Hematopoietic multipotent progenitor cell treated with erythropoietin and hydrocortisone succinate and interleukin-3 and kit ligand, for 4 days (in vitro differentiated cells): ENCODE measurements at regions not wholly inside any gene's neighbourhood (a gene's known extent, or its start where the extent isn't known, plus 50 kb on each side); places are given as distances from the start of the nearest gene placed in this dataset.
"Not testable (repeated sequence)": the region's sequence is repeated elsewhere in the genome, so short reads cannot be mapped to it uniquely, and the experiment has no call there.

Experiments used
- DNase-seq: peaks from one replicate; pipeline ENCODE4 v3.0.0-alpha.2; 2015

- DNase-seq: no peak
Measured at GRCh38 chr5:116912221-116912620, 337.6 kb upstream of the SEMA6A start.

DNA sequence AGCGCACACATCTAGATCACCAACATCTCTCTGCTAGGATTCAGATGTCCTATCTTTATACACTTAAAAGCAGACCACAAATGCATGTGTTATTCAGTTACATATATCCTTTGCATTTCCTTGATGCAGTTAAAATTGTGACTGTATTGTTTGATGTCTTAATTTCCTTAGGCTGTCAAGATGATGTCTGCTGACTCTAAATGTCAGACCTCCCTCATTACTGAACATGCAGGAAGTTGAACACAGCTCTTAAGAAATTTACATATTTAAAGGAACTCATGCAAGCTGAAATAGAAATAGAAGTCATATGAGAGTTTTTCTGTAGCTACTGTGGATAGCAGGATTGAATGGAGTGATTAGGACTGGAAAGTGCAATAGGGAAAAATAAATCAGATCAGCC, 336.5 kb upstream of the SEMA6A start:
- no peak for DNase-seq

GRCh38 chr5:116908537-116908936, 333.9 kb upstream of the SEMA6A start:
- DNase-seq: no peak

GRCh38 chr5:116905885-116906284, 331.3 kb upstream of the SEMA6A start:
- no peak for DNase-seq

DNA sequence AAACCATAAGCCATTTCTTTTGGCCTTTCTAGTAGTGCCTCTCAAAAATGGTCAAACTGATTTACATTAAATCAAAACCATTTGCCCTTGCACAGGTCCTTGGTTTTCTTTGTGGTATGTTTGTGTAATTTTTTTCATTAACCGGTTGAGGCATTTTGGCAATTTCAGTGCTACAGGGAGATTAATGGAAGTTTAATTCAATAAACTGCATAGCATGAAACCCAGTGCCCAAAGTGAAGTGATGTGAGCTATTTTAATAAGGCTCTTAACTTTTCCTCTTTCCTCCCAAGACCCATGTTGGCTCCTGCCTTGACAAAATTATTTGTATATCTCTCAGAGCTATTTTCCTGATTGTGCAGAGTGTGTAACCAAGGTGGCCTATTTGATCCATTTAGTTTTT, 326.2 kb upstream of the SEMA6A start:
- no peak for DNase-seq

GRCh38 chr5:116898917-116899316, 324.3 kb upstream of the SEMA6A start:
- DNase-seq: no peak

- DNase-seq: no peak
Measured at GRCh38 chr5:116897291-116897690, 322.7 kb upstream of the SEMA6A start.

DNA sequence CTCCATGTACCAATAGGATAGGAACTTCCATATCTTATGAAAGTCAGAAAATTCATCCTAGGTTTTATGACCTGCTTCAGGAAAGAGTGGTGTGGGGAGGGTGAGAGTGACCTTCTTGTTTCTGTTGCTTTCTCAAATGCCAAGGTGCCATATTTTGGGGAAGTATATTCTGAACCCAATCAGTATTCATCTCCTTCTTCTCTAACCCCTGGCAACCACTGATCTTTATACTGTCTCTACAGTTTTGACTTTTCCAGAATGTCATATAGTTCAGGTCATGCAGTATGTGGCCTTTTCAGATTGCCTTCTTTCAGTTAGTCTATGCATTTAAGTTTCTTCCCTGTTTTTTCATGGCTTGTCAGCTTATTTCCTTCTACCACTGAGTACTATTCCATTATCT, 321.4 kb upstream of the SEMA6A start:
- DNase-seq: no peak

- no peak for DNase-seq
Measured at GRCh38 chr5:116892993-116893392, 318.4 kb upstream of the SEMA6A start.

DNA sequence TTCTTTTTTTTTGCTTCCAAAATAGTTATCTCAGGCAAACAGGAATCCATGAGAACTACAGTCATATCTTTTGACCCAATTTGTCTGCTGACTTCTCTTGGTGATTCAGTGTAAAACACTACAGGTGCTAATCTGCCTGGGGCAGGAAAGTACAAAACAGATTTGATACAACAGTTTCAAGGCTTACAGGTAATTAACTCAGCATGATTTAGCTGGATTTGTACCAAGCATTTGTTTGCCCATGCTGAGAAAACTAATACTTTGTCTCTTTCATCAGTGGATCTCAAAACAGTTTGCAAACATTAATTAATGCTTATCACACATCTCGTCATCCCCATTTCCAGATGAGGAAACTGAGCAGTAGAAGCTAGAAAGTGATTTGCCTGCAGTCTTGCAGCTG, 312.5 kb upstream of the SEMA6A start:
- DNase-seq: no peak

GRCh38 chr5:116885825-116886224, 311.2 kb upstream of the SEMA6A start:
- no peak for DNase-seq

DNA sequence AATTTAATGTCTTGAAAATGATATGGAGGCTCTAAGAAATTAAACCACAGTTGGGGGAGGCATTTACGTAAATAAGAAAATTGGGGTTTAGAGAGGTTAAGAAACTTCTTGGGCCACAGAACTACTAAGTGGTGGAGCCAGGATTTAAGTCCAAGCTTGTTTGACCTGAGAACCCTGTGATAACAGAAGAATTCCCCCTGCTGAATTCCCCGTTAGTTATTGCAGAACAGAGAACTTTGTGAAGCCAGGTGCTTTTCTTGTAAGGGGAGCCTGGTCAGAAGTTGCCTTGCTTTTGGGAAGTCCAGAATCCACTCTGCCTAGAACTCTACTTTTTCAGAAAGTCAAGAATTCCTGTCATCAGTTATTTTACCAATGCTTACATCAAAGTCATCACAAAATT, 309.3 kb upstream of the SEMA6A start:
- DNase-seq: no peak

GRCh38 chr5:116881921-116882531, 307.4 kb upstream of the SEMA6A start:
- DNase-seq: no peak

DNA sequence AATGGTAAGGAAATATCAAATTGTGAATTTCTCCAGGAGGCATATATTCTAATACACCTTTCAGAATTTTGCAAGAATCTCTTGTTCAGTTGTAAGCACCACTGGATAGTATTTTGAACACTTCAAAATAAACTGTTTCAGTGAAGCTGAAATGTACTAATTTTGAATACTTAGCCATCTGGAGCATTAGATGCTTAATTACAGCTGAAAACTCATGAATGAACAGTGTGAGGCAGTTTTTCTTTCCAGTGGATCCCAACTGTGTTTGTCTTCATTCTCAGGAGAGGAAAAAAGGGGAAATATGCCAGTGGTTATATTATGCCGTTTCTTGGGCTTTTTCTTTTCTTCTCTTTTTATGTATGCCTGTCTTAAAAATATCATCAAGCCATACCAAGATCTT, 306.0 kb upstream of the SEMA6A start:
- no peak for DNase-seq

DNA sequence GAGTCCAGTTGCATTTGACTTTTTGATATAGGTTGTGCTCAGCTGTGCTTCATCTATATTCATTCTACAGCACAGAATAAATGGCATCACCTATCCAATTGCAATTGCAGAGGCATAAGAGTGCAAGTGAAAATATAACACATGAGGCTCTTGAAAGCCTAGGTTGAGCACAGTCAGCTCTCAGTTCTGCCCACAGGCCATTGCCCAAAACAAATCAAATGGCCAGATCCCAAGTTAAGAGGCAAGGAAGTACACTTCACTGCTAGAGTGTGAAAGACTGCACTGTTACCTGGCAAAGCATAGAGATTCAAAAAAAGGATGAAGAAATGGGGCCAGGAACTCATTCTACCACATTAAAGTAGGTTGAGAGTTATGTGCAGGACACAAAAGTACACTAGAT, 305.5 kb upstream of the SEMA6A start:
- DNase-seq: no peak

- no peak for DNase-seq
Measured at GRCh38 chr5:116876240-116876840, 301.7 kb upstream of the SEMA6A start.

GRCh38 chr5:116872986-116873385, 298.4 kb upstream of the SEMA6A start:
- DNase-seq: no peak

- no peak for DNase-seq
Measured at GRCh38 chr5:116872486-116872885, 297.9 kb upstream of the SEMA6A start.

DNA sequence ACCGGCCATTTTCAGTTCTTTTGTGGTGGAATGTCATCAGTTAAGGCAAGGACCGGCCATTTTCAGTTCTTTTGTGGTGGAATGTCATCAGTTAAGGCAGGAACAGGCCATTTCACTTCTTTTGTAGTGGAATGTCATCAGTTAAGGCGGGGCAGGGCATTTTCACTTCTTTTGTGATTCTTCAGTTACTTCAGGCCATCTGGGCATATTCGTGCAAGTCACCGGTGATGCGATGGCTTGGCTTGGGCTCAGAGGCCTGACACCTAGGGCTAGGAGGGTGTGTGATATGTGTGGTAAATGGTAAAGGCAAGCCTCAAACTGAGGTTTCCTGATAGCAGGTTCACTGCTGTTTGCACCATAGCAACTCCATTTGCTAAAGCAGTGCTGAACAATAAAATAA, 293.2 kb upstream of the SEMA6A start:
- not testable (repeated sequence) for DNase-seq

DNA sequence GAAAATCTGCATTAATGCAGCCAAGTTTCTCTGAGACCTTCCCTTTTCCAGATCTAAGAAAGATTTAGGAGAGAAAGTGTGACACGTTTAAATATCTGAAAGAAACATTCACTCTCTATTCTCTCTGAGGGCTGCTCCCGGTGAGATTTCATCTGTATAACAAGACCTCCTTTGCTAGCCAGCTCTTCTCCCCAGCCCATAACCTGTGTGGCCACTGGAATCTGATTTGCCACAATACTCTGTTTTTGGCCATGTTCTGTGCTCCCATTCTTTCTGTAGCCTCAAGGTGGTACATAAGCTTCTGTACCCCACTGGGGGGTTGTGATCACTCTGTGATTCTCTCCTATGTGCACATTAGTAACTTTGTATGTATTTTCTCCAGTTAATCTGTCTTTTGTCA, 291.0 kb upstream of the SEMA6A start:
- no peak for DNase-seq

- DNase-seq: no peak
Measured at GRCh38 chr5:116864838-116865190, 290.2 kb upstream of the SEMA6A start.

- DNase-seq: peak; percentile 30
Measured at GRCh38 chr5:116864157-116864837, 289.7 kb upstream of the SEMA6A start.

GRCh38 chr5:116862632-116863455, 288.2 kb upstream of the SEMA6A start:
- DNase-seq: no peak

DNA sequence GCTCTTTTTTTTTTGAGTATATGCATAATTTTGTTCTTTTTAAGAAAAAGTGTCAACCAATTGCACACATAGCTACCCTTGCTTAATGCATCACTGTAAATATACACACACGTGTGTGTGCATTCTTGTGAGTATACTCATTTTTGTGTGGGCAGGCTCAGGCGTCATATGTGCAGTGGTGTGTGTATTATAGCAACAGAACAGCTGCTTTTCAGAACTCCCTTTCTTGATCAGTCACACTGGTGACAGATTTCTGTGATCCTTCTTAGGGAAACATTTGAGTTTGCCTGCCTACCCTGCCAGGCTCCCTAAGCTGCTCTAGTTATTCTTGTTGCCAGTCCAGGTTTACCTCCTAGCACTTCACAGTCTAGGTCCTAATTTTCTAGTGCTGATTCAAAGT, 287.0 kb upstream of the SEMA6A start:
- no peak for DNase-seq
